GM21786 (cell line): ENCODE measurements at regions not wholly inside any gene's neighbourhood (a gene's known extent, or its start where the extent isn't known, plus 50 kb on each side); places are given as distances from the start of the nearest gene placed in this dataset.
A peak's percentile ranks its signal among the peaks of the same experiment; 100 is the strongest.

Experiments used
- ATAC-seq: cut with Tn5 transposase; IDR thresholded peaks from one replicate; pipeline ENCODE4 v1.9.1; 2021; ENCODE audit not compliant: unreplicated experiment

DNA sequence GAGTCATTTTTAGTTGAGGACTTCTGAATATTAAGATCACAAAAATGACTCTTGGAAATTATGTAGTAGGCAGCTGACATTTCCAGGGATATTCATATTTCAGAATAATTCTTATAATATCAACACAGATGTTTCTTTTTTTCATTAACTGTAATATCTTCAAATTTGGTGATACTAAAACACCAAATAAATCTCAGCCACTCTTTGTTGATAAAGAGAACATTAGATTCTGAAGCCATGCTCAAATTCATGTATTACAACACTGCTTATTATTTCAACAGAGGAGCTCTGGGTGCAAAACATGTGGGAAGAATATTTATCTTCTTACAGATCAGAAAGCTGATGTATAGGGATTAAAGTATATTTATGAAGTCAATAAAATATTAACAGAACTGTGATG, 355.4 kb downstream of the CRPPA start:
- ATAC-seq: no peak

DNA sequence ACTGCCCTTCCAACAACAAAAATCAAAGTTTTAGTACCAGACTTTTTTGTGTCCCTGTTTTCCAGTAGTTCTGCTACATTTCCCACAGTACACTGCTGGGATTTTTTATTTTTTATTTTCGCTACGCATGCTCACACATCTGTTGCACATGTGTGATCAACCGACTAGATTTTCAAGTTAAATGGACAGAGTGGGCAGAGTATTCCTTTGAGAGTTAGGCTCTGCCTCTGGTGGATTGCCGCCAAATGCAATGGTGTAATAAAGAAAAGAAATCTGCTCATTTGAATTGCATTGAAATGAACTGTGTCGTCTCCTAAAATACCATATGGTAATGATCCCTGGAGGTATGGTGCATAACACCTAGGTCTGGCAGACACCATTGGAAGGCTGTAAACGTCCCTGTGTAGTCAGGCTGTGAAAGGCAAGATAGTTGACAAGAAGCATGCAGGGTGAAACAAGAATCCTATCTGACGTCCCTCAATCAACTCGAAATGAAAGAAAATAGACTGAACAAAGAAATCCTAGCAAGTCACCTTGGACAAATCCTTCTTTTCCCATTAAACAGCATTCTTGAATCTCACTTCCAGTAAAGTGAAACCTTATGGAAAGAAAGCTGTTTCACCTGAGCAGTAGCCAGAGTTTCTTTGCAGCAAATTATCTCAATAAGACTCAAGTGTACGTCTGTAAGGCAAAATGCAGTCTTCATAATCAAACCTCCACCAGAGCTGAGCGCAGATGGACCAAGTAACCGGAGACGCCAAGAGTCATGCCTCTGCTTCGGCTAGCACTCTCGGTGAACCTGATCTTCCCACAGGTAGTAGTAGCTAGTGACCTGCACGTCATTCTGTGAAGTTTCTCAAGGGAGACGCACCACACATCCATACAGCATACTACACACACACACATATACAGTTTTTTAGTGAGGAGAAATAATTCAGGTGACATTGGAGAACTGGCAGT, 357.3 kb downstream of the CRPPA start:
- ATAC-seq: no peak

DNA sequence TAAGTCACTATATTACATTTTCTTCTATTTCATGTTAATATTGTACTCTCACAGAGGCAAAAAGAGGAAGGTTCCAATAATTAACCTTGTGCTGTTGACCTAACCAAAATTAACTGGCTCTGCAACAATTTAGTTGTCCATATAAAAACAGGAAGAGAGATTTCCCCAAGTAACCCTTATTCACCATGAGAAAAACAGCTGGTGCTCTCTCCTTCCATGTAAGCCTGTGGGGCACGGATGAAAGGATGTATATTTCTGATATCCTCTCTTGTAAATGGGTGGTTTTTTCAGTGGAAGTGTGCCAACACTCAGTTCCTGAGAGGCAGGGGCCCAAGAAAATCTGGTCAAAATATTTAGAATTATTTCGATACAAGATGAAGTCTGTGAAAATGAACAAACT, 358.1 kb downstream of the CRPPA start:
- ATAC-seq: no peak

DNA sequence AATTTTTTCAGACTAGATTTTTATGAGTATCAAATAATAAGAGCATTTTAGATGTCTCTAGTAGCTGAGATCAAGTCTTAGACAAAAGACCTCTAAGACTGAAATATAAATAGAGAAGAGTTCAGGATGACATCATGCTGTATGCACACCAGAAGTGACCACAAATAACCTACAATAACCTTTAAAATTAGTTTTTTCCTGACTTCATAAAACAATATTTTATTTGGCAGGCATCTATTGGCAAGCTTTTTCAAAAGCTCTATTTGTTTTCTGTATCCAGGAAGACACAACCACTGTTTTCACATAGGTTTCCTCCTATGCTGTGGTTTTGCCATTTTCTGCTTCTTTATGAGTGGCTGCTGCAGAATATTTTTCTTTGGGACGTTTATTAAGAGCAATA, 359.1 kb downstream of the CRPPA start:
- no peak for ATAC-seq

DNA sequence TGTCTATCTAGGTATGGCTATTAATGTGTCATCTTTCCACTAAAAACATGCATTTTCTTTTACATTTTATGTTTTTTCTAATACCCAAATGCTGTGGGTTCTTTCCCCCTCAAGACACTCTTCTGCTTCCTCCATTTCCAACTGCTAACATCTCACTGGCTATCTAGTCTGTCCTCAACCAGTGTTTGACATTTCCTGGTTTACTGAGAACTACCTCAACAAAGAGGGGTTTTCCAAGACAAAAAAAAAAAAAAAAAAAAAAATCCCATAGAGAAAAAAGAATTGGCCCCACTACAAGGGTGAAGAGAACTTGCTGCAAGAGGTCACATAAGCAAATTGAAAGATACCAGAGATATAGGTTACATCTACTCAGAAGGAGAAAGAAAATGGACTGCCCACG, 359.7 kb downstream of the CRPPA start:
- ATAC-seq: no peak

DNA sequence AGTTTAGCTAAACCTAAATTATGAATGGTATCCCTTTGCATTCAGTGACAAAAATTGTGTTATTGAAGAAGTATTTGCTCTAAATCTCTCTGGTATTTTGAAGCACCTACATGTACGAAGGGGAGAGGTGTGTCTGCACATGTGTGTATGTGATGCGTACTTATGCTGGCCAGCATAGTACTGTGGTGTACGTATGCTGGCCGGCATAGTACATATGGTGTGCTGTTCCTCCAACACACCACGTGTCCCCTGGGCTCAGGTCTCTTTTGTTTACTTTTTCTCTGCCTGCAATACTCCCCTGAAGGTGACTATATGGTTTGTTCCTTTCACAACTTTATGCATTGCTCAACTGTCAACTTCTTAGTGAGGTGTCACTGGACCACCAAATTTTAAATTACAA, 360.3 kb downstream of the CRPPA start:
- ATAC-seq: no peak

DNA sequence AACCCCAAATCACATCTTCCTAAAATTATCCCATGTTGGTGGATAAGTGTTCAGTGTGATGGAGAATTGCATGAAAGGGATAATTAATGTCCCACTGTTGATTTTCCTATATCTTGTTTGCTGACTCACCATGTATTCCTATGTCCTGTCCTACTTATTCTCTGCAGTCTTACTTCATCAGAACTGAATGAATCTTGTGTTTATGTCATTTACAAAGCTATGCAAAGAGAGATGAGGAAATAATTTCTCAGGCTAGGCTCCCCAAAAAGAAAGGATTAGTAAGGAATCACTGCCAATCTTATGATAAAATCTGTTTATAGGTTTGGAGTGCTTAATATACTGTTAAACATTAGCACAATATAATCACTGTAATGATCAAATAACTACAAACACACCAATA, 360.8 kb downstream of the CRPPA start:
- no peak for ATAC-seq

DNA sequence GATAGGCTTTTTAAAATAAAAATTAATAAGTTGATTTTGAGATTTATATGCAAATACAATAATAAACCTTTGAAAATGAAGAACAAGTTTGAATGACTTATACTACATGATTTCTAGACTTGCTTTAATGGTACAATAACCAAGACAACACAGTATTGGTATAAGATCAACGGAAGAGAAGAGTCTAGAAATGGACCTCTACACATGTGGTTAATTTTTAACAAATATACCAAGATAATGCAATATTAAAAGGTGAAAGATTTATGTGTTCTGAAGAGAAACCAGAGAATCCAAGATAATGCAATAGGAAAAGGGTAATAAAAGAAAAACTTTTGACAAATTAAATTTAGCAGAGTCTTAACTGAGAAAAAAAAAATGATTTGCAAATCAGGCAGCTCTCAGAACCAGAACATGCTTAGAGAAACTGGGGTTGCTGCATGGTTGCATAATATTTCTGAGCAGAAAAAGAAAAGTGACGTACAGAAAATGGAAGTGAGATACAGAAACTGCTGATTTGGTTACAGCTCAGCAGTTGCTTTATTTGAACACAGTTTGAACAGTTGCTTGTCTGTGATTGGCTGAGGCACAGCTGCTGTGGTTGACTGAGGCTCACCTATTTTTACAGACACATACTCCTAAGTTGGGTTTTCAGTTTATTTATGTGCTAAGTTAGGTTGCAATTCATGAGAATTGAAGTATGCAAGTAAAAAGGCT, 365.9 kb downstream of the CRPPA start:
- ATAC-seq: peak; percentile 61

DNA sequence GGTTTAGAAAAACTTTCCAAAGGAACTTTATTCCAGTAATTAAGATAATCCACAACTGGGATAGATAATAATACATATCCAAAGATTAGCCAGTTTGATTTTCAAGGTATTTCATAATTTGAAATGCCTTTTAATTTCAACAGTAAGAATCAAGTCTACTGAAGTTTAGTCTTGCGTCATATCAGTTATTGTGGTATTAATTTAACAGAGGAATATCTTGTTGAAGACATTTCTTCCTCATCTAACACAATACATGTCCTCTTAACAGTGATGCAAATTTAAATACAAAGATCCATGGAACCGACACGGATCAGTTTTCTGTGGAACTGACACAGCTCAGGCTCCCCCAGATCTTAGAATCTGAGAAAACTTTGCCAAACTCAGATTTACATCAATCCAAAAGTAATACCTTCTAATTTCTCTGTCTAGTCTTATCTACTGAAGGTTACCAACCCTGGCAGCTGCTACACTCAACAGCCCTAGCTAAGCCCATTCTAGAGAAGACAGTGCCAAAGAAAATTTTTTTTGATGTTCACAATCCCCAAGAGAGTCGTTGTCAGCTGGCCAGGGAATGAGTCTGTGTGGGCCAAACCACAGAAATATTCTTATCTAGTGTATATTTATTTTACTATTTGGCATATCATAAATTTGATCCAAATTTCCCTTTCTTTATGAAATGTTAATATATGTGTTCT, 365.2 kb upstream of the MEOX2 start:
- no peak for ATAC-seq

DNA sequence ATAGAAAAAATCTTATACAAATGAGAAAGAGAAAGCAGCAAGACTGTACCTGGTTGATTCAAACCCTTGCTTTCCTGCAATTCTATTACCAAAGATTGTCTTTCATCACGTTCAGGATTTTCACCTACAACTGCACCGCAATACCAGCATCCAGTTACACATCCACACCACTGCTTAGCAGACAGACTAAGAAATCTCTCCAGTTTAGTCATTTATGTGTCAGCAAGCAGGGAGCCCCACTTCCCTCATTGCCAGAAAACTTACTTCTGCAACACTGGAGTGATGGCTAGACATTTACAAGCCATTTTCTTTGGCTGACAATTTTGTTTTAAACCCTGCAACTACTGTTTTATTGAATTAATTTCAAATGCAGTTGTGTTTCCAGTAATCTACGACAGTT, 359.6 kb upstream of the MEOX2 start:
- ATAC-seq: no peak

DNA sequence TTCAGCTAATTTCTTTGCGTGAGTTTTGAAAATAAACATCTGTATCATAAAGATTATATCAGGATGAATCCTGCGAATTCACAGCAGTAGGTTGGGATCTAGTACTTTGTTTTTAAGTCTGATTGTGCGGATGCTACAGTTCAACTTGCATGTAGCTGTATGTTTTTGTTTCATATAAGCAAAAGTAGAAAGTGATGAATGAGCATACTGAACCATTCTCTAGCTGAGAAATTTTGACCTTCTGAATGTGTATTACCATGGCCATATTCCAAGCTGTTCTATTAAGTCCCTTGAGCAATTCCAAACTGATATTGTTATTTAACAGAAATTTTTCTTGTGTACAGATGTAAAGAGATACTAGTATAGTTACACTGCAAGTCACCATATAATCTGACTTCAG, 358.8 kb upstream of the MEOX2 start:
- ATAC-seq: no peak

DNA sequence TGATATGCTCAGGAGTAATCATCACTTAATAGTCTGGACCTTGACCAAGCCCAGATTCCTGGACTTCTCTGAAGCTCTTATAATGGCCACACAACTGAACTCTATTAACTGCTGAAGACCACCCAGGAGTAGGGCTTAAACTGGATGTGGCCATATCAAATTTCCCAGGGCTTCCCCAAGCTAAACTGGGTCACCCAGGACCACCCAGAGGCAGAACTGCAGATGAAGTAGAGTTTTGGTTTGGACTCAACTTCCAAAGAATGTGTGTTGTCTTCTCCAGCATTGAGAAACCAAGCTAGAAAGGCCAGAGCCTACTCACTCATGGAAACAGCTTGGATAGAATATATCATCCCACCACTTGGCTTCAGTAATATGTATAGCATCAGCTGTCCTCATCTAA, 358.2 kb upstream of the MEOX2 start:
- ATAC-seq: no peak

DNA sequence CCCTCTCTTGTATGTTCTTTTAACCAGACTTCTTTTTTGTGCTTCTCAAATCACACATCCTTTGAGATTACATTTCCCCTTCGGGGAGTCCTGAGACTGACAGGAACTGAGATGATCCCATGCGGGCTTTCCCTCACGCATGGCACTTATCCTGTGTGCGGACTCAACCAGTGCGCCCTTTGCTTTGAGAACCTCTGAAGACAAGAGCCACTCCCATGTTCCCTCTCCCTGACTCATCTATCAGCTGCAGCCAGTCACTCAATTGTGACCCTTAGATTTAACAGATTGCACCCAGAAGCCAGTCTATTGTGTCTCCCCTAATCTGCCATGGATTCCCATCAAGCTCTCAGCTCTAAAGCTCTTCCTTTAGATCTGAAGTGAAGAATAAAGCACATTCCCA, 353.9 kb upstream of the MEOX2 start:
- no peak for ATAC-seq

DNA sequence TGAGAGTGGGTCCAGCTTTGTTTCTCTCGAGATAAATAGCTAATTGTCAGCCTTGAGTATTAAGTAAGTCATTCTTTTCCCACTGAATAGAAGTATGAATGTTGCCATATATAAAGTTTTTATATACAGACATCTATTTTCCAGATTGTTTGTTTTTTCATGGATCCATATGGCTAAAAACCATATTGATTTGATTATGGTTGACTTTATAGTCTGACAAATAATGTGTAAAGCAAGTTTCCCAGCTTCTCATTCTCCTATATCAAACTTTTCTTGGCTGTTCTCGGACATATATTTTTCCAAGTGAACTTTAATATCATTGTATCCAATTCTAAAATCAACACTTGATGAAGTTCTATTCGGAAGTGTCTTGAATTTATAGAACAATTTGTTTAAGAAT, 352.4 kb upstream of the MEOX2 start:
- no peak for ATAC-seq

DNA sequence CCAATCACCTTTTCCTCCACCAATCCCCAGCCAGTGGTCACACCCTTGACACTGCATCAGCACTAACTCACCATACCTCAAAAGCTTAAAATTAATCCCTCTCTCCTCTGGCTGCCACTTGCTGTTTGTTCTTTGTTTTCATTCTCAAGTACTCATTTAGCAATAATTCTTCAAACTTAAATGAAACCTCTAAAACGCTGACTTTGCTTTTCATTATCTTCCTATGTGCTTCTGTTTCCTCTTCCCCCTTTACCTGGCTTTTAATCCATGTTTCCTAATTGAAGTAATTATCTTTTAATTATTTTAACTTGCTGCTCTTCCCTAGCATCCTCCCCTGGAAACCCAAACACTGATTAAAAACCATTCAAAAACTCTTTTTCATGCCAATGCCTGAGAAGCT, 348.9 kb upstream of the MEOX2 start:
- ATAC-seq: no peak

DNA sequence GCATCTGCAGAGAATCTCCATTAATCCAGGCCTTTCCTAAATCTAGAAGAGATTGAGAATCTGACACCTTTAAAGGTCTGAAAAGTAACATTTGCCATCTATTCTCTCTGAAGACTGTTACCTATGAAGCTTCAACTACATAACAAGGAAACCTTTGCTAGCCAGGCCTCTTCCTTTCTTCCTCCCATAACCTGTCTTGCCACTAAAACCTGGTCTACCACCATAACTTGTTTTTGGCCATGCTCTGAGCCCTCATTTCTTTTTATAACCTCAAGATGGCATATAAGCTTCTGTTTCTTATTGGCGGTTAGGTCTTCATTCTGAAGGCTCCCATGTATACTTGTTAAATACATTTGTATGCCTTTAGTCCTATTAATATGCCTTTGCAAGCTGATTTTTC, 348.4 kb upstream of the MEOX2 start:
- ATAC-seq: no peak

DNA sequence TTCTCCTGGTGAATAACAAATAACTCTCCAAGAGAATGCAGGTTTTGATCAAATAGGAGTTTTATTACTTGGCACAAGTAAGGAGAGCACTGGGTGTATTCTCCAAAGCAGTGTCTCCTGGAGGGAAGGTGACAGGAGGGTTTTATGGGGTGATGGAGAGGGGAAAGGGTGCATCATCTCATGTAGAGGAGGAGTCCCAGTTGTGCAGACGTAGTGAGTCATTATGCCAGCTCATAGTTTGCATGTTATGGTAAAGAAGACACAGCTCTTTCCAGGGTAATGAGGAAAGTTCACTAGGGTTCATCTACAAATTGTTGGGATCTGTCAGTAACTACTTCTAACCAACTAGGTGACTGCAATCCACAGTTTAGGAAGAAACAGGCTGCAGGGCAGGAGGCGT, 347.9 kb upstream of the MEOX2 start:
- no peak for ATAC-seq

DNA sequence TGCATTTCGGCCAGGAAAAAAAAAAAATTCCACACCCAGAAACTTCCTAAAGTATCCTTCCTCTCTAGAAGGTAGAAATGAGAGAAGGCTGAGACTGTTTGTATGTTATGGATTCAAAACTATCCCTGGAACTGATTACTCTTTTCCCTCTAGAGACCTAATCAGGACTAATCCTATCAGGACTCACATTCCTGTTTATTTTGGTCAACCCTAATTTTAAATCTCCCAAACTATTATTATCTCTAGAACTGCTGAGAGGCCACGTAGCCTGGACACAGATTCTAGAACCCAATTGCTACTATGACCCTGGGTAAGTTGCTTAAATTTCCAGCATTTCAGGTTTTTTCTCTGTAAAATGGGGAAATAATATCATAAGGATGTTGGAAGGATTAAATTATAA, 346.8 kb upstream of the MEOX2 start:
- no peak for ATAC-seq

DNA sequence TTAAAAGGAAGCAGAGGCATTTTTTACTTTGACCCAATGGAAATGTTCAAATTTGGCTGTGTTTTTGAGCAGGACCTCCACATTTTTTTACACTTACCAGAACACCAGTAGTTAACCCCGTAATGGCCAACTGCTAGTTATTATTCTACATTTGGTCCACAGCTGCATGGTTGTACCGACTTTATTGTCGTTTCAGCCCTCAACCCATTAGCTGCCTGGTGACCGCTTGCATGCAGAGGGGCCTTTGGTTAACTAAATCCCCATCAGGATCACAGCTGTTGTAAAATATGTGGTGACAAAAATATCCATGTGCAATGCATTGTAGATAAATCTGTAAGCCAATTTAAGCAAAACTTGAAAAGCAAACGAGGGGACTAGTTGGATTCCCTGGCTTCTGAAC, 342.2 kb upstream of the MEOX2 start:
- ATAC-seq: no peak

DNA sequence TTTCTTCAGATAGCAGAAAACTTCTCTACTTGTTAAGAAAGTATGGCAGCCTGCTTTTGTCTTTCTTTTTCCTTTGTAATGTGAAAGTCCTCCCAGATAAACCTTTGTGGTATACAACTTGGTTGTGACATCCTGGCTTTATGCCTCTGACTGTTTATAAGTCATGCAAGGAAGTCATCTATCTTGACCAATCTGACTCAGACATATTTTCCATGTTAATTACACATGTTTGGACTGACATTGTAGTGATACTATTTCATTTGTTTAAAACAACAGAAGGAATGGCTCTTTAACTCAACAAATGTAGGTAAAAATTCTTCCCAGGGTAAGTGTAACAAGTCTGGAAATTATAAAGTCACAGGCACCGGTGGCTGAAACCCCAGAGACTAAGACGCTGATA, 341.6 kb upstream of the MEOX2 start:
- ATAC-seq: no peak

DNA sequence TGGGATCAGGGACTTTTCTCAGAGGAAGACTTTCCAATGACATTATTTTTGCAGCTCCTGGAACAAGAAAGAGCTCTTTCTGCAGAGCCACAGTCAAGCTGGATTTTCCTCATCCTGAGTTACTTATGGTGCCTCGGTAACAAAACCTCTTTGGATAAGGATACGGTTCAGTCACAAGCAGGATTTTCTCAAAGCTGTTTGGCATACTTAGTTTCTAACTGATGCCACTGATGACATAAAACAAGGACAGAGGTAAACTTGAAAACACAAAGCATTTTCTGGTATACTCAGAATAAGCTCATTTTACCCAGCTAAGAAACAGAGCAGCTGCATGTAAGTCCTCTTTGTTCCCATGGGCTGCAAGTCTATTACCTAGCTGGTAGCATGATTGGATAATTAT, 340.9 kb upstream of the MEOX2 start:
- ATAC-seq: no peak
